Right lobe of liver (tissue), 6 donors: ENCODE measurements at regions not wholly inside any gene's neighbourhood (a gene's known extent, or its start where the extent isn't known, plus 50 kb on each side); places are given as distances from the start of the nearest gene placed in this dataset.

Experiments used
- ATAC-seq, 4 donors: fragments of 200-7000 bp; cut with Tn5 transposase; one replicate each; pipeline ENCODE4 v1.9.1; 2020; ENCODE audit warnings: mild to moderate bottlenecking in 4 of 4, moderate library complexity in 4 of 4
- DNase-seq, 3 donors: peaks; one replicate each; pipeline ENCODE4 v3.0.0-alpha.2; 2020
- H3K27ac ChIP-seq, 3 donors: fragments of 200-600 bp; one replicate each; pipeline ENCODE4 v1.8.0; 2022
- H3K27me3 ChIP-seq, 2 donors: fragments of 200-600 bp; one replicate each; pipeline ENCODE4 v1.8.0; 2022
- H3K36me3 ChIP-seq, 4 donors: fragments of 200-600 bp; sonication (generic) in 1 of 4; one replicate each; pipeline versions ENCODE4 v1.5.1 to v1.8.0; 2017 to 2022; ENCODE audit warnings: control low read depth in 1 of 4
- H3K4me1 ChIP-seq, 4 donors: fragments of 200-600 bp; sonication (generic) in 1 of 4; one replicate each; pipeline versions ENCODE4 v1.5.1 to v1.8.0; 2017 to 2022; ENCODE audit warnings: control low read depth in 1 of 4
- H3K4me3 ChIP-seq, 3 donors: fragments of 200-600 bp; one replicate each; pipeline ENCODE4 v1.8.0; 2022
- H3K9me3 ChIP-seq, 4 donors: fragments of 200-600 bp; sonication (generic) in 1 of 4; one replicate each; pipeline versions ENCODE4 v1.5.1 to v1.8.0; 2017 to 2022; ENCODE audit warnings: control low read depth in 1 of 4
- CTCF ChIP-seq, 4 donors: fragments of 200-600 bp in 3 of 4; fragments of 450-650 bp in 1 of 4; IDR thresholded peaks; one replicate each; pipeline versions ENCODE4 v1.5.1 to v1.8.0; 2016 to 2022; ENCODE audit warnings: antibody characterized with exemption in 4 of 4, mild to moderate bottlenecking in 2 of 4
- POLR2A ChIP-seq: fragments of 450-650 bp; IDR thresholded peaks from one replicate; pipeline ENCODE4 v1.6.1; 2017; ENCODE audit warnings: antibody characterized with exemption, mild to moderate bottlenecking
- WGBS: methylation state at CpG from one replicate; pipeline ENCODE4 v1.1.6; 2018; ENCODE audit warnings: low coverage, low lambda C conversion rate; ENCODE audit not compliant: insufficient coverage; ENCODE audit errors: missing lambda C conversion rate; 5-methylcytosine and 5-hydroxymethylcytosine counted together
- intact Hi-C, 2 donors: fragments of 100-400 bp; cut with DNase I; formaldehyde crosslinking; loops; one replicate each; pipeline versions ENCODE4 v1.11.2 to v1.14.1; 2022
- donor health status: DM: no; HTN: yes; CAD: no.
- donor health status: DM: no; HTN: no; CAD: no.
- donor health status: DM: no; HTN: no; CAD: no.
- donor health status: DM: no; HTN: yes; CAD: no.
- donor health status: DM: no; HTN: yes; CAD: no.

- no peaks in the 10 kb centered on the region for H3K4me1 ChIP-seq
- TF ChIP-seq POLR2A (no peak), CTCF (IDR thresholded peaks at IDR 0.05) (no peak)
- no peak for ATAC-seq
- 57% methylated on average over 1 of the region's 2 CpGs for WGBS
- intact Hi-C loops = no loop called here
- no peaks in the 10 kb centered on the region for H3K36me3 ChIP-seq
- no peaks in the 10 kb centered on the region for H3K9me3 ChIP-seq
- no peaks in the 10 kb centered on the region for H3K27me3 ChIP-seq
- H3K27ac ChIP-seq = no peak overlapping the region
- no peak for DNase-seq
- H3K4me3 ChIP-seq = no peak overlapping the region
Observed at GRCh38 chr18:73663581-73663980, 484.1 kb downstream of the FBXO15 start.

DNA sequence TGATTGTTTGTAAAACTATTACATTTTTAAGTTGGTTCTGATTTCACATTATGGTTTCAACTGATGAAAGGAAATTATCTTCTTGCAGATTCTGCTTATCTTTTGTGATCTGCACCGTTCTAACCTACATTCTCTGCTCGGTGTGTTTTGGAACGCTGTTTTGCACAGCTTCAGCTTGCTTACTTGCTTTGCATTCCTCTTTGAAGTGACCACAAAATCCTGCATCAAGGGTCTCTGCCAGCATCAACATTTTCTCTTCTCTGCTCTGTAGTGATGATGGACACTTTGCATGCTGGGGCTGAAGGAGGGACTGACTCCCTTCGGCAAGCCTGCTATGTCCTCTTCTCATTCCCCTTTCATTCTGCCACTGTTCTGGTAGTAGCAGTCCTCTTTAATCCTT lies 485.2 kb downstream of the FBXO15 start:
- H3K4me1 ChIP-seq = no peaks in the 10 kb centered on the region
- WGBS = 38% methylated on average over 4 of the region's 4 CpGs
- H3K27ac ChIP-seq = no peak overlapping the region
- no peak overlapping the region for H3K4me3 ChIP-seq
- TF ChIP-seq POLR2A (no peak), CTCF (IDR thresholded peaks at IDR 0.05) (no peak)
- H3K9me3 ChIP-seq = no peaks in the 10 kb centered on the region
- no peaks in the 10 kb centered on the region for H3K27me3 ChIP-seq
- no peaks in the 10 kb centered on the region for H3K36me3 ChIP-seq
- DNase-seq = no peak
- no peak for ATAC-seq
- intact Hi-C loops = no loop called here

- no peaks in the 10 kb centered on the region for H3K9me3 ChIP-seq
- H3K4me1 ChIP-seq = no peaks in the 10 kb centered on the region
- H3K27me3 ChIP-seq = no peaks in the 10 kb centered on the region
- 19% methylated on average over 5 of the region's 5 CpGs for WGBS
- no peak for ATAC-seq
- TF ChIP-seq CTCF (IDR thresholded peaks at IDR 0.05) (no peak), POLR2A (no peak)
- H3K4me3 ChIP-seq = no peak overlapping the region
- H3K27ac ChIP-seq = no peak overlapping the region
- H3K36me3 ChIP-seq = no peaks in the 10 kb centered on the region
- intact Hi-C loops = no loop called here
- no peak for DNase-seq
Observed at GRCh38 chr18:73660931-73661856, 486.4 kb downstream of the FBXO15 start.

GRCh38 chr18:73656691-73657090 lies 490.9 kb downstream of the FBXO15 start:
- Histone ChIP-seq H3K27ac (no peak overlapping the region), H3K36me3 (no peaks in the 10 kb centered on the region), H3K9me3 (no peaks in the 10 kb centered on the region), H3K4me3 (no peak overlapping the region), H3K27me3 (no peaks in the 10 kb centered on the region), H3K4me1 (no peaks in the 10 kb centered on the region)
- intact Hi-C loops = no loop called here
- DNase-seq = no peak
- ATAC-seq = no peak
- TF ChIP-seq POLR2A (no peak), CTCF (IDR thresholded peaks at IDR 0.05) (no peak)
